H9 (cell line): ENCODE measurements at regions not wholly inside any gene's neighbourhood (a gene's known extent, or its start where the extent isn't known, plus 50 kb on each side); places are given as distances from the start of the nearest gene placed in this dataset.

Source experiments
- DNase-seq: peaks from one replicate; pipeline ENCODE4 v3.0.0-alpha.2; 2017
- H2AFZ ChIP-seq: one replicate; pipeline ENCODE4 v1.6.1; 2013; ENCODE audit warnings: mild to moderate bottlenecking, low read length, control low read depth, moderate library complexity
- H2AK5ac ChIP-seq: 2 replicates; pipeline ENCODE4 v1.6.1; 2013; ENCODE audit warnings: low read length, control low read depth, mixed read lengths; ENCODE audit not compliant: insufficient read length
- H2BK120ac ChIP-seq: one replicate; pipeline ENCODE4 v1.6.1; 2013; ENCODE audit warnings: low read depth, mild to moderate bottlenecking, low read length, control low read depth, inconsistent platforms; ENCODE audit not compliant: poor library complexity, severe bottlenecking
- H2BK12ac ChIP-seq: 2 replicates; pipeline ENCODE4 v1.6.1; 2013; ENCODE audit warnings: low read length, control low read depth, mixed read lengths, low read depth; ENCODE audit not compliant: insufficient read length
- H2BK15ac ChIP-seq: 2 replicates; pipeline ENCODE4 v1.6.1; 2013; ENCODE audit warnings: low read depth, low read length, control low read depth
- H2BK20ac ChIP-seq: one replicate; pipeline ENCODE4 v1.6.1; 2013; ENCODE audit warnings: low read depth, mild to moderate bottlenecking, low read length, control low read depth, inconsistent platforms; ENCODE audit not compliant: poor library complexity, severe bottlenecking
- H2BK5ac ChIP-seq: 2 replicates; pipeline ENCODE4 v1.6.1; 2013; ENCODE audit warnings: low read length, control low read depth, mixed read lengths; ENCODE audit not compliant: insufficient read length
- H3K14ac ChIP-seq: 2 replicates; pipeline ENCODE4 v1.6.1; 2013; ENCODE audit warnings: low read length, control low read depth; ENCODE audit not compliant: insufficient read depth
- H3K18ac ChIP-seq: 2 replicates; pipeline ENCODE4 v1.6.1; 2013; ENCODE audit warnings: low read depth, mild to moderate bottlenecking, mixed read lengths, low read length, control low read depth; ENCODE audit not compliant: insufficient read length
- H3K23ac ChIP-seq: 2 replicates; pipeline ENCODE4 v1.6.1; 2013; ENCODE audit warnings: low read length, control low read depth, mixed read lengths, low read depth; ENCODE audit not compliant: insufficient read length
- H3K23me2 ChIP-seq: 2 replicates; pipeline ENCODE4 v1.6.1; 2013; ENCODE audit warnings: low read depth, mild to moderate bottlenecking, mixed read lengths, low read length, control low read depth; ENCODE audit not compliant: insufficient read length, poor library complexity, severe bottlenecking
- H3K27ac ChIP-seq: 2 replicates; pipeline ENCODE4 v1.5.1; 2013; ENCODE audit warnings: low read length, control low read depth, mixed read lengths, low read depth; ENCODE audit not compliant: insufficient read length
- H3K27me3 ChIP-seq: 2 replicates; pipeline ENCODE4 v1.6.1; 2013; ENCODE audit warnings: low read length, control low read depth, inconsistent platforms; ENCODE audit not compliant: insufficient read depth
- H3K4ac ChIP-seq: 2 replicates; pipeline ENCODE4 v1.6.1; 2013; ENCODE audit warnings: low read depth, mild to moderate bottlenecking, control low read depth, inconsistent platforms, low read length, moderate library complexity
- H3K4me1 ChIP-seq: 2 replicates; pipeline ENCODE4 v1.6.1; 2013; ENCODE audit warnings: low read length, control low read depth, inconsistent platforms; ENCODE audit not compliant: insufficient read depth
- H3K4me2 ChIP-seq: 2 replicates; pipeline ENCODE4 v1.6.1; 2013; ENCODE audit warnings: low read length, control low read depth, mixed read lengths; ENCODE audit not compliant: insufficient read length, insufficient read depth
- H3K56ac ChIP-seq: 2 replicates; pipeline ENCODE4 v1.6.1; 2013; ENCODE audit warnings: low read depth, mild to moderate bottlenecking, mixed read lengths, low read length, control low read depth; ENCODE audit not compliant: insufficient read length
- H3K79me1 ChIP-seq: 2 replicates; pipeline ENCODE4 v1.6.1; 2013; ENCODE audit warnings: low read depth, mild to moderate bottlenecking, moderate library complexity, low read length, control low read depth, inconsistent platforms; ENCODE audit not compliant: insufficient read depth, poor library complexity, severe bottlenecking
- H3K79me2 ChIP-seq: 2 replicates; pipeline ENCODE4 v1.6.1; 2013; ENCODE audit warnings: low read length, control low read depth, inconsistent platforms; ENCODE audit not compliant: insufficient read depth
- H3K9ac ChIP-seq: 2 replicates; pipeline ENCODE4 v1.6.1; 2013; ENCODE audit warnings: low read length, control low read depth, mixed read lengths; ENCODE audit not compliant: insufficient read length; ENCODE audit errors: extremely low read depth
- H3K9me3 ChIP-seq: one replicate; pipeline ENCODE4 v1.6.1; 2013; ENCODE audit warnings: low read depth, low read length, inconsistent platforms; ENCODE audit not compliant: control insufficient read depth
- H3T11ph ChIP-seq: one replicate; pipeline ENCODE4 v1.6.1; 2013; ENCODE audit warnings: mild to moderate bottlenecking, low read length, control low read depth, inconsistent platforms
- H4K20me1 ChIP-seq: one replicate; pipeline ENCODE4 v1.6.1; 2013; ENCODE audit not compliant: control insufficient read depth, insufficient read length, insufficient read depth
- H4K5ac ChIP-seq: 2 replicates; pipeline ENCODE4 v1.6.1; 2013; ENCODE audit warnings: low read depth, mild to moderate bottlenecking, mixed read lengths, low read length, control low read depth; ENCODE audit not compliant: insufficient read length
- H4K8ac ChIP-seq: replicated peaks from 2 replicates; pipeline ENCODE4 v1.6.1; 2013; ENCODE audit warnings: low read length, control low read depth, mixed read lengths, low read depth; ENCODE audit not compliant: insufficient read length
- H4K91ac ChIP-seq: 2 replicates; pipeline ENCODE4 v1.6.1; 2013; ENCODE audit warnings: low read depth, mild to moderate bottlenecking, moderate library complexity, mixed read lengths, low read length, control low read depth; ENCODE audit not compliant: insufficient read length
- H3K27ac Mint-ChIP-seq, 3 experiments: 2 replicates in 2 of 3; 3 replicates in 1 of 3; pipeline ENCODE4 v1.8.0; 2020 to 2021; ENCODE audit warnings: mixed read lengths in 3 of 3, mild to moderate bottlenecking in 1 of 3, moderate library complexity in 1 of 3
- H3K27me3 Mint-ChIP-seq: 2 replicates; pipeline ENCODE4 v1.8.0; 2021; ENCODE audit warnings: low read depth, mild to moderate bottlenecking, moderate library complexity, mixed read lengths
- H3K36me3 Mint-ChIP-seq, 3 experiments: 2 replicates in 2 of 3; 3 replicates in 1 of 3; pipeline ENCODE4 v1.8.0; 2020 to 2021; ENCODE audit warnings: low read depth in 3 of 3, mixed read lengths in 3 of 3; ENCODE audit not compliant: insufficient read depth in 1 of 3
- H3K4me1 Mint-ChIP-seq, 2 experiments: 2 replicates each; pipeline ENCODE4 v1.8.0; 2020; ENCODE audit warnings: mixed read lengths in 2 of 2
- H3K4me3 Mint-ChIP-seq, 2 experiments: 2 replicates in 1 of 2; 3 replicates in 1 of 2; pipeline ENCODE4 v1.8.0; 2020 to 2021; ENCODE audit warnings: mild to moderate bottlenecking in 2 of 2, mixed read lengths in 2 of 2, moderate library complexity in 1 of 2
- H3K9me3 Mint-ChIP-seq, 2 experiments: 2 replicates in 1 of 2; 3 replicates in 1 of 2; pipeline ENCODE4 v1.8.0; 2020; ENCODE audit warnings: mild to moderate bottlenecking in 2 of 2, mixed read lengths in 2 of 2, moderate library complexity in 1 of 2
- CTCF ChIP-seq: fragments of 200-600 bp; sonication (generic); conservative IDR thresholded peaks from 3 replicates; pipeline ENCODE4 v1.8.0; 2021; ENCODE audit warnings: antibody characterized with exemption, mild to moderate bottlenecking
- WGBS: extraction: QIAGEN DNeasy Blood & Tissue Kit; methylation state at CpG from one replicate; pipeline ENCODE4 v1.1.7; 2013; ENCODE audit warnings: missing lambda C conversion rate, low lambda C conversion rate, mixed read lengths; ENCODE audit not compliant: insufficient read length; ENCODE audit errors: extremely low coverage; 5-methylcytosine and 5-hydroxymethylcytosine counted together

GRCh38 chr5:167777746-167778145 lies 513.7 kb upstream of the WWC1 start:
- Histone ChIP-seq H3K56ac (no peak overlapping the region), H3K79me2 (no peaks in the 10 kb centered on the region), H3K14ac (no peak overlapping the region), H3K27ac (no peak overlapping the region), H2AK5ac (no peak overlapping the region), H4K20me1 (no peaks in the 10 kb centered on the region), H3K23ac (no peak overlapping the region), H2AFZ (no peak overlapping the region), H2BK12ac (no peak overlapping the region), H2BK120ac (no peak overlapping the region), H3T11ph (no peak overlapping the region), H3K79me1 (no peaks in the 10 kb centered on the region), H2BK20ac (no peak overlapping the region), H2BK15ac (no peak overlapping the region), H3K4me1 (no peaks in the 10 kb centered on the region), H3K18ac (no peak overlapping the region), H3K4ac (no peak overlapping the region), H4K8ac (no peak overlapping the region), H4K91ac (no peak overlapping the region), H2BK5ac (no peak overlapping the region), H3K9ac (no peak overlapping the region), H3K9me3 (no peaks in the 10 kb centered on the region), H3K23me2 (no peaks in the 10 kb centered on the region), H4K5ac (no peak overlapping the region), H3K27me3 (no peaks in the 10 kb centered on the region), H3K4me2 (no peak overlapping the region)
- no peaks in the 10 kb centered on the region for H3K36me3 Mint-ChIP-seq
- H3K27me3 Mint-ChIP-seq: no peaks in the 10 kb centered on the region
- TF ChIP-seq CTCF: no peak
- H3K4me3 Mint-ChIP-seq: no peak overlapping the region
- H3K27ac Mint-ChIP-seq: no peak overlapping the region
- no CpG with 5 or more reads among the region's 1 CpG for WGBS
- H3K9me3 Mint-ChIP-seq: no peaks in the 10 kb centered on the region
- no peaks in the 10 kb centered on the region for H3K4me1 Mint-ChIP-seq
- DNase-seq: no peak
